Stimulated activated CD4-positive, alpha-beta T cell treated with anti-CD3 and anti-CD28 coated beads, Interleukin-1b, Interleukin-23, amount 100 ng/mL, for 4 hours (primary cell): ENCODE measurements at regions not wholly inside any gene's neighbourhood (a gene's known extent, or its start where the extent isn't known, plus 50 kb on each side); places are given as distances from the start of the nearest gene placed in this dataset.

Experiments used
- DNase-seq, 2 donors: peaks; one replicate each; pipeline ENCODE4 v3.0.0-alpha.2; 2020; ENCODE audit warnings: low read depth in 2 of 2

- no peak for DNase-seq
Observed at GRCh38 chr1:194544012-194544411, 1357.6 kb upstream of the B3GALT2 start.

GRCh38 chr1:194538453-194538852 lies 1352.0 kb upstream of the B3GALT2 start:
- DNase-seq = no peak

GRCh38 chr1:194537521-194537920 lies 1351.1 kb upstream of the B3GALT2 start:
- no peak for DNase-seq

- DNase-seq = no peak
Observed at GRCh38 chr1:194535369-194535768, 1349.0 kb upstream of the B3GALT2 start.

GRCh38 chr1:194534784-194535183 lies 1348.4 kb upstream of the B3GALT2 start:
- no peak for DNase-seq

DNA sequence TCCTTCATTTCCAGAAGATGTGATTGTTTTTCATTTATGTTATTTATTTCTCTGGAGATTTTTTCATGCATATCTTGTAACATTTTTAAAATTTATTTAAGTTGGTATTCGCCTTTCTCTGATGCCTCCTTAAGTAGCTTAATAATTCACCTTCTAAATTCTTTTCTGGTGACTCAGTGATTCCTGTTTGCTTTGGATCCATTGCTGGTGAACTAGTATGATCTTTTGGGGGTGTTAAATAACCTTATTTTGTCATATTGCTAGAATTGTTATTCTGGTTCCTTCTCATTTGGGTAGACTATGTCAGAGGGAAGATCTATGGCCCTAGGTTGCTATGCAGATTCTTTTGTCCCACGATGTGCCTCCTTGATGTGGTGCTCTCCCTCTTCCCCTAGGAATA lies 1347.2 kb upstream of the B3GALT2 start:
- no peak for DNase-seq

- no peak for DNase-seq
Observed at GRCh38 chr1:194517567-194517966, 1331.2 kb upstream of the B3GALT2 start.

- no peak for DNase-seq
Observed at GRCh38 chr1:194515916-194516315, 1329.5 kb upstream of the B3GALT2 start.

- no peak for DNase-seq
Observed at GRCh38 chr1:194512957-194513356, 1326.5 kb upstream of the B3GALT2 start.

GRCh38 chr1:194512345-194512744 lies 1325.9 kb upstream of the B3GALT2 start:
- DNase-seq = no peak

- no peak for DNase-seq
Observed at GRCh38 chr1:194503209-194503608, 1316.8 kb upstream of the B3GALT2 start.

DNA sequence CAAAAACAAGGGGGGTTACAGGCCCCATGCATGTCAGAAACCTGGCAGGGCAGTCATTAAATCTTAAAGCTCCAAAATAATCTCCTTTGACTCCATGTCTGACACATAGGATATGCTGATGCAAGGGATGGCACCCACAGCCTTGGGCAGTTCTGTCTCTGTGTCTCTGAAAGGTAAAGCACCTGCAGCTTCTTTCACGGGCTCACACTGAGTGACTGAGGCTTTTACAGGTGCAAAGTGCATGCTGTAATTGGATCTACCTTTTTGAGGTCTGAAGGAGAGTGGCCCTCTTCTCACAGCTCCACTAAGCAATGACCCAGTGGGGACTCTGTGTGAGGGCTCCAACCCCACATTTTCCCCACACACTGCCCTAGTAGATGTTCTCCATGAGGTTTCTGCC lies 1309.0 kb upstream of the B3GALT2 start:
- no peak for DNase-seq

GRCh38 chr1:194487172-194487571 lies 1300.8 kb upstream of the B3GALT2 start:
- DNase-seq = no peak

GRCh38 chr1:194485432-194485831 lies 1299.0 kb upstream of the B3GALT2 start:
- no peak for DNase-seq

GRCh38 chr1:194478731-194479130 lies 1292.3 kb upstream of the B3GALT2 start:
- DNase-seq = no peak

- no peak for DNase-seq
Observed at GRCh38 chr1:194477908-194478307, 1291.5 kb upstream of the B3GALT2 start.

GRCh38 chr1:194476872-194477271 lies 1290.5 kb upstream of the B3GALT2 start:
- no peak for DNase-seq

DNA sequence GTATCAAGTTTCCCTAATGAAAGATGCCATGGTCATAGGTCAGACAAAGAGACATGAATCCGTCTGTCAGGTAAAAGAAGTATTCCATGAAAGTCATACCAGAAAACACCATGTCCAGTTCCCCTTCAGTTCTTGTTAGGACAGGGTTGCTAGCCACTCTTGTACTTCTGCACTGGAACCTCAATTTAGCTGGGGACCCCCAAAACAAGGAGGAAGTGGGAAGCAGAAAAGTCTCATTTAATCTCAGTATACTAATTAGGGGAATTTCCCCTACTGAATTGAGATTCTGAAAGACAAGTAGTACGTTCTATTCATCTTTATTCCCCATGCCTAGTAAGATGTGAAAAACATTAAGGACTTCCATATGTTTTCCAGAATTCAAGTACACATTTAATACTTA lies 1289.9 kb upstream of the B3GALT2 start:
- no peak for DNase-seq

DNA sequence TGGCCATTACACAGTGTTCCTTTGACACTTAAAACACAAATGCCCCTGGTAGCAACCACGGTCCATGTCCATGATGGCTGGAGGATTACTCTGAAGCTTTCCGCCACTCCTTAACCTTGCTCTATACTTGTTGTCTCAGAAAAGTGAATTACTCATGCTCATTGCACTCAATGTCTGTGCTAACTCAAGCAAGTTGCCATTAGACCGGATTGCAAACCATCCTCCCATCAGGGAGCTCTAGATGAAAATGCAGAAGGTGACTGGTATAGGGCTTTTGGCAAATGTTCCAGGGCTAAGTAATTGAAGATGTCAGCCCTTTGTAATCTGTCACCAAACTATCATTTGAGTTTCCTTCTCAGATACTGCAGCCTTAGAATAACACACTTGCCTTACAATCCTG lies 1288.3 kb upstream of the B3GALT2 start:
- DNase-seq = no peak

- DNase-seq = no peak
Observed at GRCh38 chr1:194473766-194474165, 1287.4 kb upstream of the B3GALT2 start.

- no peak for DNase-seq
Observed at GRCh38 chr1:194469282-194469681, 1282.9 kb upstream of the B3GALT2 start.

GRCh38 chr1:194466706-194467105 lies 1280.3 kb upstream of the B3GALT2 start:
- no peak for DNase-seq

DNA sequence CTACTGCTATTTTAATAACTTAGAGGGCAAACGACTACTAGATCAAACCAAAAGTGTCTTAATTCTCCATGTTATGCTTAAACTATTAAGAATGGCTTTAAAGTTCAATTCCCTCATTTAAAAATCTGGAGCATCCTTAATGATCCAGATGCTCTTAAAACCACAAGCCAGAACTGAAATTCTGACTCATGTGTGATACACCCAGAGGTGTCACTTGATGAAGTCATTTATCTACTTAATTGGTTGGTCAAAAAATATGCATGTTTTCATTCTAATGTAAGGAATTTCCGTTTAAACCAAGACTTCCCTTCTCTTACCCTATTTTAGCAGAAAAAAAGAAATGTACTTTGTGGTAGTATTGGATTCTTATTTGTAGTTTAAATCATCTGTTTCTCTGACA lies 1261.2 kb upstream of the B3GALT2 start:
- DNase-seq = no peak

GRCh38 chr1:194445244-194445643 lies 1258.8 kb upstream of the B3GALT2 start:
- DNase-seq = no peak
